ENCODE measurements at regions not wholly inside any gene's neighbourhood (a gene's known extent, or its start where the extent isn't known, plus 50 kb on each side); places are given as distances from the start of the nearest gene placed in this dataset.

DNA sequence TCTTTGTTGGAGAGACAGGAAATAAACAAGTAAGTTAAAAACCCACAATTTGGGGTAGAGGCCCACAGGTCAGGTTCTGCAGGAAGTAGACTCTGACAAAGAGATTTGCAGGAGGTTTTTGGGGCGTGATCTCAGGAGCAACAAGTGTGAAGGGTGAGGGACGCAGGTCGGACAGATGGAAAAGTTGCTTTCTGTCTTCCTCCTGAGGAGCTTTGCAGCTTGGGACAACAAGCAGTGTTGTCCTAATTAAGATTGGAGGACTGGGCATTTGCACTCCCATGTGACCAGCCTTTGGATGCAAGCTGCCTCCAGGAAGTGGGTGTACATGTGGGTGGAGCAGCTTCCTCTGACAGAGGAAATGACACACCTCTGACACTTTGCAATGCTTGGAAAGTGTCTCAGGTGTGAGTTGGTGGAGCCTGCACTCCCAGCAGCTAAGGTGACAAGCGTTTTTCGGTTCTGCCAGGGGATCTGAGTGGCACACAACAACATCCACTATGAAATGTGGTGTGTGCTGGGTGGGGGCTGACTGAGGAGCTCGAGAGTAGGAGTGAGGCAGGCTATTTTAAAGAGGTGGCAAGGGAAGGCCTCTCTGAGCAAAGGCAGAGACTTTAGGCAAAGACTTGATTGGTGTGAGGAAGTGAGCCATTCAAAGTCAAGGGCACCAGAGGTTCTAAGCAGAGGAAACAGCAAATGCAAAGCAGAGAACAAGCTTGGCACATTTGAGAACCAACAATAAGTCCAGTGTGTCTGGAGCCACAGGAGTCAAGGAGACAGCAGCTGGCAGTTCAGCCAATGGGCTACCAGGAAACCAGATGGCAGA lies 339.8 kb upstream of the GATB start (continued):
- peak; percentile 43; the same call in 1 of the 2 replicates for TF ChIP-seq POLR2AphosphoS5 (IDR thresholded peaks at IDR 0.05; ENCODE audit: low read depth, low read length)
- TF ChIP-seq EZH2 (IDR thresholded peaks at IDR 0.05) = no peak
- TF ChIP-seq ZNF274 (IDR thresholded peaks at IDR 0.05; ENCODE audit: low read depth, low read length) = no peak
- no peak for TF ChIP-seq YY1 (IDR thresholded peaks at IDR 0.05; ENCODE audit: extremely low read depth, insufficient replicate concordance, low read depth, low read length)
- no peak for TF ChIP-seq SRF (IDR thresholded peaks at IDR 0.05; ENCODE audit: low read depth)
- no peak for TF ChIP-seq ZFX (IDR thresholded peaks at IDR 0.05)
- 0 out of 2 replicates have a peak, but pooled peaks have one; percentile 9 for TF ChIP-seq JUND (IDR thresholded peaks at IDR 0.05)
- TF ChIP-seq RAD21 (IDR thresholded peaks at IDR 0.05; ENCODE audit: low read depth) = no peak
- no peak for TF ChIP-seq POLR2A (IDR thresholded peaks at IDR 0.05; ENCODE audit: borderline replicate concordance, extremely low read depth, insufficient read depth, insufficient read length)
- TF ChIP-seq, protein P1, sequence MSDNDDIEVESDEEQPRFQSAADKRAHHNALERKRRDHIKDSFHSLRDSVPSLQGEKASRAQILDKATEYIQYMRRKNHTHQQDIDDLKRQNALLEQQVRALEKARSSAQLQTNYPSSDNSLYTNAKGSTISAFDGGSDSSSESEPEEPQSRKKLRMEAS (IDR thresholded peaks at IDR 0.05) = peak; percentile 59
- TF ChIP-seq, protein P2, sequence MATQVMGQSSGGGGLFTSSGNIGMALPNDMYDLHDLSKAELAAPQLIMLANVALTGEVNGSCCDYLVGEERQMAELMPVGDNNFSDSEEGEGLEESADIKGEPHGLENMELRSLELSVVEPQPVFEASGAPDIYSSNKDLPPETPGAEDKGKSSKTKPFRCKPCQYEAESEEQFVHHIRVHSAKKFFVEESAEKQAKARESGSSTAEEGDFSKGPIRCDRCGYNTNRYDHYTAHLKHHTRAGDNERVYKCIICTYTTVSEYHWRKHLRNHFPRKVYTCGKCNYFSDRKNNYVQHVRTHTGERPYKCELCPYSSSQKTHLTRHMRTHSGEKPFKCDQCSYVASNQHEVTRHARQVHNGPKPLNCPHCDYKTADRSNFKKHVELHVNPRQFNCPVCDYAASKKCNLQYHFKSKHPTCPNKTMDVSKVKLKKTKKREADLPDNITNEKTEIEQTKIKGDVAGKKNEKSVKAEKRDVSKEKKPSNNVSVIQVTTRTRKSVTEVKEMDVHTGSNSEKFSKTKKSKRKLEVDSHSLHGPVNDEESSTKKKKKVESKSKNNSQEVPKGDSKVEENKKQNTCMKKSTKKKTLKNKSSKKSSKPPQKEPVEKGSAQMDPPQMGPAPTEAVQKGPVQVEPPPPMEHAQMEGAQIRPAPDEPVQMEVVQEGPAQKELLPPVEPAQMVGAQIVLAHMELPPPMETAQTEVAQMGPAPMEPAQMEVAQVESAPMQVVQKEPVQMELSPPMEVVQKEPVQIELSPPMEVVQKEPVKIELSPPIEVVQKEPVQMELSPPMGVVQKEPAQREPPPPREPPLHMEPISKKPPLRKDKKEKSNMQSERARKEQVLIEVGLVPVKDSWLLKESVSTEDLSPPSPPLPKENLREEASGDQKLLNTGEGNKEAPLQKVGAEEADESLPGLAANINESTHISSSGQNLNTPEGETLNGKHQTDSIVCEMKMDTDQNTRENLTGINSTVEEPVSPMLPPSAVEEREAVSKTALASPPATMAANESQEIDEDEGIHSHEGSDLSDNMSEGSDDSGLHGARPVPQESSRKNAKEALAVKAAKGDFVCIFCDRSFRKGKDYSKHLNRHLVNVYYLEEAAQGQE (IDR thresholded peaks at IDR 0.05; ENCODE audit: low read depth) = no peak
- TF ChIP-seq FOSL1 (IDR thresholded peaks at IDR 0.05; ENCODE audit: low read depth) = peak; percentile 18; the same call in 1 of the 2 replicates
